Keratinocyte (primary cell): ENCODE measurements at regions not wholly inside any gene's neighbourhood (a gene's known extent, or its start where the extent isn't known, plus 50 kb on each side); places are given as distances from the start of the nearest gene placed in this dataset.

Source experiments
- DNase-seq: peaks from one replicate; pipeline ENCODE4 v3.0.0-alpha.2; 2011; ENCODE audit warnings: low read depth, missing footprints, low spot score
- FAIRE-seq: peaks from 2 replicates; lab custom pipeline; 2011; peaks lifted over from hg19 to GRCh38; lab: Jason Lieb, UNC
- H2AFZ ChIP-seq: 2 replicates; pipeline ENCODE4 v1.6.0; 2012; ENCODE audit warnings: low read length, control low read depth, inconsistent platforms; ENCODE audit not compliant: control insufficient read depth
- H3K27ac ChIP-seq: 2 replicates; pipeline ENCODE4 v1.5.1; 2011; ENCODE audit warnings: low read length; ENCODE audit not compliant: control insufficient read depth, insufficient read depth
- H3K27me3 ChIP-seq: 3 replicates; pipeline ENCODE4 v1.6.0; 2011; ENCODE audit warnings: low read length; ENCODE audit not compliant: control insufficient read depth, insufficient read depth; ENCODE audit errors: extremely low read depth
- H3K36me3 ChIP-seq, 2 experiments: 2 replicates in 1 of 2; 3 replicates in 1 of 2; pipeline ENCODE4 v1.5.1; 2011; ENCODE audit warnings: low read length in 2 of 2, mild to moderate bottlenecking in 1 of 2; ENCODE audit not compliant: control insufficient read depth in 2 of 2, insufficient read depth in 2 of 2; ENCODE audit errors: extremely low read depth in 1 of 2
- H3K4me1 ChIP-seq: 3 replicates; pipeline ENCODE4 v1.5.1; 2011; ENCODE audit warnings: low read length; ENCODE audit not compliant: control insufficient read depth, insufficient read depth; ENCODE audit errors: extremely low read depth
- H3K4me2 ChIP-seq: 3 replicates; pipeline ENCODE4 v1.6.0; 2011; ENCODE audit warnings: low read depth, low read length; ENCODE audit not compliant: control insufficient read depth, insufficient read depth; ENCODE audit errors: extremely low read depth
- H3K4me3 ChIP-seq, 3 experiments: fragments of 200-600 bp in 1 of 3; sonication (generic) in 1 of 3; 2 replicates in 2 of 3; 3 replicates in 1 of 3; pipeline ENCODE4 v1.5.1; 2011 to 2016; ENCODE audit warnings: low read length in 3 of 3, mild to moderate bottlenecking in 3 of 3, control low read depth in 2 of 3, inconsistent platforms in 1 of 3, low read depth in 1 of 3, mixed read lengths in 1 of 3, mixed run types in 1 of 3, moderate library complexity in 1 of 3; ENCODE audit not compliant: control insufficient read depth in 2 of 3, insufficient read depth in 2 of 3; ENCODE audit errors: extremely low read depth in 1 of 3
- H3K79me2 ChIP-seq: 2 replicates; pipeline ENCODE4 v1.6.0; 2012; ENCODE audit warnings: low read length; ENCODE audit not compliant: control insufficient read depth, insufficient read depth
- H3K9ac ChIP-seq: 3 replicates; pipeline ENCODE4 v1.6.0; 2011; ENCODE audit warnings: low read length; ENCODE audit not compliant: control insufficient read depth, insufficient read depth; ENCODE audit errors: extremely low read depth
- H3K9me1 ChIP-seq: 3 replicates; pipeline ENCODE4 v1.6.0; 2011; ENCODE audit warnings: low read length; ENCODE audit not compliant: control insufficient read depth, insufficient read depth; ENCODE audit errors: extremely low read depth
- H3K9me3 ChIP-seq: 2 replicates; pipeline ENCODE4 v1.5.1; 2012; ENCODE audit warnings: low read depth, low read length; ENCODE audit not compliant: control insufficient read depth
- H4K20me1 ChIP-seq: 3 replicates; pipeline ENCODE4 v1.6.0; 2011; ENCODE audit warnings: low read length; ENCODE audit not compliant: control insufficient read depth, insufficient read depth; ENCODE audit errors: extremely low read depth
- EZH2 ChIP-seq: IDR thresholded peaks from one replicate; pipeline ENCODE4 v1.6.1; 2012; ENCODE audit warnings: inconsistent platforms, mild to moderate bottlenecking, low read length, moderate library complexity
- dilution Hi-C: fragments of 300-500 bp; cut with MboI; formaldehyde crosslinking; loops from one replicate; pipeline ENCODE4 v1.7.0; 2020; ENCODE audit warnings: low sequenced_read_pairs; ENCODE audit not compliant: extremely low pct_ligation_motif_present
- TF ChIP-seq, protein P1 (sequence below), 3 experiments: IDR thresholded peaks in 1 of 3; conservative IDR thresholded peaks in 1 of 3; optimal IDR thresholded peaks in 1 of 3; 2 replicates in 2 of 3; 3 replicates in 1 of 3; pipeline versions ENCODE3 to v1.5.1; 2011; ENCODE audit warnings: low read length in 3 of 3, mild to moderate bottlenecking in 3 of 3, moderate library complexity in 2 of 3, control low read depth in 1 of 3, inconsistent platforms in 1 of 3; ENCODE audit not compliant: insufficient read depth in 2 of 3; ENCODE audit errors: extremely low read depth in 1 of 3

- H3K9me1 ChIP-seq: no peaks in the 10 kb centered on the region
- H3K36me3 ChIP-seq: no peaks in the 10 kb centered on the region
- H3K4me3 ChIP-seq: no peak overlapping the region
- DNase-seq (no peak), FAIRE-seq (no peak)
- TF ChIP-seq EZH2: no peak
- TF ChIP-seq, protein P1, sequence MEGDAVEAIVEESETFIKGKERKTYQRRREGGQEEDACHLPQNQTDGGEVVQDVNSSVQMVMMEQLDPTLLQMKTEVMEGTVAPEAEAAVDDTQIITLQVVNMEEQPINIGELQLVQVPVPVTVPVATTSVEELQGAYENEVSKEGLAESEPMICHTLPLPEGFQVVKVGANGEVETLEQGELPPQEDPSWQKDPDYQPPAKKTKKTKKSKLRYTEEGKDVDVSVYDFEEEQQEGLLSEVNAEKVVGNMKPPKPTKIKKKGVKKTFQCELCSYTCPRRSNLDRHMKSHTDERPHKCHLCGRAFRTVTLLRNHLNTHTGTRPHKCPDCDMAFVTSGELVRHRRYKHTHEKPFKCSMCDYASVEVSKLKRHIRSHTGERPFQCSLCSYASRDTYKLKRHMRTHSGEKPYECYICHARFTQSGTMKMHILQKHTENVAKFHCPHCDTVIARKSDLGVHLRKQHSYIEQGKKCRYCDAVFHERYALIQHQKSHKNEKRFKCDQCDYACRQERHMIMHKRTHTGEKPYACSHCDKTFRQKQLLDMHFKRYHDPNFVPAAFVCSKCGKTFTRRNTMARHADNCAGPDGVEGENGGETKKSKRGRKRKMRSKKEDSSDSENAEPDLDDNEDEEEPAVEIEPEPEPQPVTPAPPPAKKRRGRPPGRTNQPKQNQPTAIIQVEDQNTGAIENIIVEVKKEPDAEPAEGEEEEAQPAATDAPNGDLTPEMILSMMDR (optimal IDR thresholded peaks at IDR 0.05 in 1 of 3, IDR thresholded peaks at IDR 0.05 in 1 of 3, conservative IDR thresholded peaks at IDR 0.05 in 1 of 3; ENCODE audit: extremely low read depth in 1 of 3, insufficient read depth in 2 of 3, low read length in 3 of 3): no peak
- no peak overlapping the region for H2AFZ ChIP-seq
- no peak overlapping the region for H3K9ac ChIP-seq
- H3K9me3 ChIP-seq: no peaks in the 10 kb centered on the region
- H3K4me1 ChIP-seq: no peaks in the 10 kb centered on the region
- H3K27me3 ChIP-seq: no peaks in the 10 kb centered on the region
- H4K20me1 ChIP-seq: no peaks in the 10 kb centered on the region
- no peak overlapping the region for H3K27ac ChIP-seq
- H3K4me2 ChIP-seq: no peak overlapping the region
- dilution Hi-C loops: no loop called here
- no peaks in the 10 kb centered on the region for H3K79me2 ChIP-seq
These were observed 614.0 kb upstream of the SYNCRIP start for GRCh38 chr6:86256615-86257187.

- no peaks in the 10 kb centered on the region for H3K79me2 ChIP-seq
- no peaks in the 10 kb centered on the region for H3K27me3 ChIP-seq
- H3K4me1 ChIP-seq: no peaks in the 10 kb centered on the region
- H3K4me3 ChIP-seq: no peak overlapping the region
- H3K9ac ChIP-seq: no peak overlapping the region
- H3K9me1 ChIP-seq: no peaks in the 10 kb centered on the region
- no peak overlapping the region for H3K4me2 ChIP-seq
- no peak overlapping the region for H3K27ac ChIP-seq
- dilution Hi-C loops: no loop called here
- FAIRE-seq (no peak), DNase-seq (no peak)
- TF ChIP-seq EZH2: no peak
- TF ChIP-seq, protein P1 (optimal IDR thresholded peaks at IDR 0.05 in 1 of 3, IDR thresholded peaks at IDR 0.05 in 1 of 3, conservative IDR thresholded peaks at IDR 0.05 in 1 of 3; ENCODE audit: extremely low read depth in 1 of 3, insufficient read depth in 2 of 3, low read length in 3 of 3): no peak
- no peaks in the 10 kb centered on the region for H4K20me1 ChIP-seq
- H3K36me3 ChIP-seq: no peaks in the 10 kb centered on the region
- H3K9me3 ChIP-seq: no peaks in the 10 kb centered on the region
- H2AFZ ChIP-seq: no peak overlapping the region
These were observed 613.3 kb upstream of the SYNCRIP start for GRCh38 chr6:86255973-86256372.
